BJ (cell line): ENCODE measurements at regions not wholly inside any gene's neighbourhood (a gene's known extent, or its start where the extent isn't known, plus 50 kb on each side); places are given as distances from the start of the nearest gene placed in this dataset.
"Not testable (repeated sequence)": the region's sequence is repeated elsewhere in the genome, so short reads cannot be mapped to it uniquely, and the experiment has no call there.

Experiments
- CTCF ChIA-PET: fragments of 350-600 bp; formaldehyde crosslinking; extraction: SDS; loops from one replicate; lab custom pipeline; 2021; ENCODE audit warnings: antibody characterized with exemption, inconsistent platforms; lab: Yijun Ruan, JAX
- POLR2A ChIA-PET: fragments of 300-600 bp; sonication (Branson Sonifier 250); formaldehyde crosslinking; extraction: SDS; loops from one replicate; lab custom pipeline; 2021; ENCODE audit warnings: antibody characterized with exemption; lab: Charles Lee
- DNase-seq: peaks from one replicate; pipeline ENCODE4 v3.0.0-alpha.2; 2011; ENCODE audit warnings: low read depth
- H3K27me3 ChIP-seq: 2 replicates; pipeline ENCODE4 v1.6.0; 2011; ENCODE audit warnings: low read length; ENCODE audit not compliant: control insufficient read depth, insufficient read depth
- H3K36me3 ChIP-seq: 2 replicates; pipeline ENCODE4 v1.5.1; 2011; ENCODE audit warnings: low read length; ENCODE audit not compliant: control insufficient read depth, insufficient read depth
- H3K4me3 ChIP-seq: 2 replicates; pipeline ENCODE4 v1.5.1; 2011; ENCODE audit warnings: low read depth, mild to moderate bottlenecking, control low read depth, low read length
- CTCF ChIP-seq: IDR thresholded peaks from 2 replicates; pipeline ENCODE4 v1.5.1; 2011; ENCODE audit warnings: low read depth, mild to moderate bottlenecking, control low read depth, inconsistent platforms, low read length, moderate library complexity; ENCODE audit not compliant: insufficient read depth

GRCh38 chr9:89853161-89853560 lies 248.3 kb downstream of the GADD45G start:
- Histone ChIP-seq H3K36me3 (no peaks in the 10 kb centered on the region), H3K4me3 (no peak overlapping the region), H3K27me3 (no peaks in the 10 kb centered on the region)
- CTCF ChIA-PET = no interaction called here
- DNase-seq = no peak
- TF ChIP-seq CTCF = no peak
- POLR2A ChIA-PET = no interaction called here

GRCh38 chr9:89853931-89854330 lies 249.1 kb downstream of the GADD45G start:
- Histone ChIP-seq H3K4me3 (no peak overlapping the region), H3K36me3 (no peaks in the 10 kb centered on the region), H3K27me3 (no peaks in the 10 kb centered on the region)
- no peak for DNase-seq
- ChIA-PET POLR2A (no interaction called here), CTCF (no interaction called here)
- TF ChIP-seq CTCF = no peak

- no peak for DNase-seq
- H3K27me3 ChIP-seq = no peaks in the 10 kb centered on the region
- no peak for TF ChIP-seq CTCF
- ChIA-PET CTCF (no interaction called here), POLR2A (no interaction called here)
- no peak overlapping the region for H3K4me3 ChIP-seq
- H3K36me3 ChIP-seq = no peaks in the 10 kb centered on the region
These were observed 250.1 kb downstream of the GADD45G start for GRCh38 chr9:89854715-89855475.

GRCh38 chr9:89856296-89856695 lies 251.5 kb downstream of the GADD45G start:
- DNase-seq, H3K4me3 ChIP-seq, POLR2A ChIA-PET, H3K27me3 ChIP-seq, H3K36me3 ChIP-seq, CTCF ChIA-PET: not testable (repeated sequence)

- POLR2A ChIA-PET, H3K27me3 ChIP-seq, H3K4me3 ChIP-seq, H3K36me3 ChIP-seq, DNase-seq, CTCF ChIA-PET: not testable (repeated sequence)
These were observed 252.1 kb downstream of the GADD45G start for GRCh38 chr9:89856950-89857349.

GRCh38 chr9:89859842-89860241 lies 255.0 kb downstream of the GADD45G start:
- POLR2A ChIA-PET, CTCF ChIA-PET, H3K36me3 ChIP-seq, DNase-seq, H3K27me3 ChIP-seq, H3K4me3 ChIP-seq: not testable (repeated sequence)

GRCh38 chr9:89861371-89861770 lies 256.6 kb downstream of the GADD45G start:
- H3K36me3 ChIP-seq, DNase-seq, CTCF ChIA-PET, H3K4me3 ChIP-seq, POLR2A ChIA-PET, H3K27me3 ChIP-seq: not testable (repeated sequence)
